B cell (primary cell): ENCODE measurements at regions not wholly inside any gene's neighbourhood (a gene's known extent, or its start where the extent isn't known, plus 50 kb on each side); places are given as distances from the start of the nearest gene placed in this dataset.

Source experiments
- ATAC-seq: fragments of 200-7000 bp; cut with Tn5 transposase; one replicate; pipeline ENCODE4 v1.10.0; 2021; ENCODE audit warnings: low read depth, mild to moderate bottlenecking, moderate number of reproducible peaks, moderate library complexity
- CTCF ChIA-PET: fragments of 350-600 bp; sonication (Branson Sonifier 250); formaldehyde crosslinking; loops from one replicate; lab custom pipeline; 2021; ENCODE audit warnings: antibody characterized with exemption, inconsistent platforms; lab: Charles Lee
- POLR2A ChIA-PET: fragments of 350-600 bp; sonication (Branson Sonifier 250); formaldehyde crosslinking; loops from one replicate; lab custom pipeline; 2021; ENCODE audit warnings: antibody characterized with exemption; lab: Charles Lee
- DNase-seq: peaks from one replicate; pipeline ENCODE4 v3.0.0; 2013
- H2AFZ ChIP-seq: 2 replicates; pipeline ENCODE4 v1.6.1; 2012; ENCODE audit warnings: mild to moderate bottlenecking, low read depth, low read length; ENCODE audit not compliant: insufficient read depth, poor library complexity, severe bottlenecking
- H3K27ac ChIP-seq, 2 donors: 1 replicate in 1 of 2; 2 replicates in 1 of 2; pipeline ENCODE4 v1.5.1; 2012 to 2013; ENCODE audit warnings: low read length in 2 of 2, mild to moderate bottlenecking in 2 of 2, moderate library complexity in 1 of 2
- H3K27me3 ChIP-seq, 4 experiments: fragments of 200-600 bp in 1 of 4; sonication (generic) in 1 of 4; replicated peaks in 1 of 4; 1 replicate in 2 of 4; 2 replicates in 2 of 4; pipeline versions ENCODE4 v1.6.1 to v1.7.0; 2013 to 2016; ENCODE audit warnings: low read length in 3 of 4, mild to moderate bottlenecking in 2 of 4, mixed read lengths in 1 of 4, moderate library complexity in 1 of 4; ENCODE audit not compliant: insufficient read depth in 4 of 4, control insufficient read depth in 3 of 4; ENCODE audit errors: control extremely low read depth in 1 of 4
- H3K36me3 ChIP-seq, 2 experiments: replicated peaks in 1 of 2; 1 replicate in 1 of 2; 2 replicates in 1 of 2; pipeline versions ENCODE4 v1.6.1 to v1.7.1; 2013; ENCODE audit warnings: low read length in 1 of 2; ENCODE audit not compliant: insufficient read depth in 2 of 2, control insufficient read depth in 1 of 2; ENCODE audit errors: control extremely low read depth in 1 of 2, extremely low read depth in 1 of 2
- H3K4me1 ChIP-seq, 2 donors: fragments of 200-600 bp in 1 of 2; sonication (generic) in 1 of 2; 1 replicate in 1 of 2; 2 replicates in 1 of 2; pipeline versions ENCODE4 v1.5.1 to v1.6.1; 2013 to 2017; ENCODE audit warnings: low read length in 2 of 2; ENCODE audit not compliant: control insufficient read depth in 2 of 2, insufficient read depth in 2 of 2
- H3K4me2 ChIP-seq: replicated peaks from 2 replicates; pipeline ENCODE3; 2012; ENCODE audit warnings: mild to moderate bottlenecking, low read depth, low read length; ENCODE audit not compliant: poor library complexity, severe bottlenecking
- H3K4me3 ChIP-seq, 5 experiments: fragments of 200-600 bp in 1 of 5; sonication (generic) in 1 of 5; 1 replicate in 3 of 5; 2 replicates in 2 of 5; pipeline versions ENCODE4 v1.5.1 to v1.7.0; 2011 to 2016; ENCODE audit warnings: low read length in 4 of 5, mild to moderate bottlenecking in 4 of 5, low read depth in 2 of 5, control low read depth in 1 of 5, moderate library complexity in 1 of 5; ENCODE audit not compliant: insufficient read depth in 1 of 5; ENCODE audit errors: control extremely low read depth in 1 of 5, extremely low read depth in 1 of 5
- H3K79me2 ChIP-seq: fragments of 200-600 bp; sonication (generic); one replicate; pipeline ENCODE4 v1.6.0; 2016; ENCODE audit warnings: low read length; ENCODE audit not compliant: control insufficient read depth, insufficient read depth
- H3K9ac ChIP-seq: fragments of 200-600 bp; sonication (generic); 2 replicates; pipeline ENCODE4 v1.6.1; 2017; ENCODE audit warnings: mild to moderate bottlenecking, low read length, moderate library complexity
- H3K9me3 ChIP-seq, 3 donors: one replicate each; pipeline versions ENCODE4 v1.6.1 to v1.7.1; 2013; ENCODE audit warnings: low read length in 2 of 3; ENCODE audit not compliant: control insufficient read depth in 2 of 3, insufficient read depth in 1 of 3; ENCODE audit errors: control extremely low read depth in 1 of 3
- H4K20me1 ChIP-seq: 2 replicates; pipeline ENCODE4 v1.6.0; 2012; ENCODE audit warnings: mild to moderate bottlenecking, low read length; ENCODE audit not compliant: insufficient read depth, control insufficient read depth, poor library complexity, severe bottlenecking
- H3K27ac Mint-ChIP-seq: one replicate; pipeline ENCODE4 v1.8.0; 2021; ENCODE audit warnings: mixed read lengths
- H3K27me3 Mint-ChIP-seq: one replicate; pipeline ENCODE4 v1.8.0; 2021; ENCODE audit warnings: mixed read lengths
- H3K4me1 Mint-ChIP-seq: one replicate; pipeline ENCODE4 v1.8.0; 2021; ENCODE audit warnings: mixed read lengths
- H3K4me3 Mint-ChIP-seq: one replicate; pipeline ENCODE4 v1.8.0; 2021; ENCODE audit warnings: mixed read lengths
- H3K9me3 Mint-ChIP-seq: one replicate; pipeline ENCODE4 v1.8.0; 2022; ENCODE audit warnings: mixed read lengths; ENCODE audit not compliant: insufficient read depth
- EZH2 ChIP-seq: IDR thresholded peaks from 2 replicates; pipeline ENCODE4 v1.6.1; 2012; ENCODE audit warnings: borderline replicate concordance, low read depth, mild to moderate bottlenecking, moderate library complexity, low read length; ENCODE audit not compliant: insufficient read depth, poor library complexity, severe bottlenecking
- WGBS: methylation state at CpG from one replicate; pipeline ENCODE4 v1.1.5; 2013; ENCODE audit warnings: missing lambda C conversion rate; ENCODE audit not compliant: insufficient coverage; 5-methylcytosine and 5-hydroxymethylcytosine counted together
- intact Hi-C: fragments of 100-400 bp; cut with micrococcal nuclease; formaldehyde crosslinking; loops from one replicate; pipeline ENCODE4 v1.10.0; 2022
- TF ChIP-seq, protein P1 (sequence below): fragments of 200-600 bp; IDR thresholded peaks from one replicate; pipeline ENCODE4 v1.8.0; 2022; ENCODE audit warnings: antibody characterized with exemption, mild to moderate bottlenecking

- Histone ChIP-seq H3K27me3 (no peaks in the 10 kb centered on the region), H2AFZ (no peak overlapping the region), H3K27ac (no peak overlapping the region), H3K4me1 (no peaks in the 10 kb centered on the region), H3K9me3 (peaks cover 0 to 2% (median 0%) of the 10 kb centered on the region in 3 donors), H3K36me3 (no peaks in the 10 kb centered on the region), H3K9ac (no peak overlapping the region), H3K4me3 (no peak overlapping the region), H3K4me2 (no peak overlapping the region), H4K20me1 (no peaks in the 10 kb centered on the region), H3K79me2 (no peaks in the 10 kb centered on the region)
- no peak for ATAC-seq
- intact Hi-C loops, result no loop called here
- no peak for TF ChIP-seq EZH2
- TF ChIP-seq, protein P1, sequence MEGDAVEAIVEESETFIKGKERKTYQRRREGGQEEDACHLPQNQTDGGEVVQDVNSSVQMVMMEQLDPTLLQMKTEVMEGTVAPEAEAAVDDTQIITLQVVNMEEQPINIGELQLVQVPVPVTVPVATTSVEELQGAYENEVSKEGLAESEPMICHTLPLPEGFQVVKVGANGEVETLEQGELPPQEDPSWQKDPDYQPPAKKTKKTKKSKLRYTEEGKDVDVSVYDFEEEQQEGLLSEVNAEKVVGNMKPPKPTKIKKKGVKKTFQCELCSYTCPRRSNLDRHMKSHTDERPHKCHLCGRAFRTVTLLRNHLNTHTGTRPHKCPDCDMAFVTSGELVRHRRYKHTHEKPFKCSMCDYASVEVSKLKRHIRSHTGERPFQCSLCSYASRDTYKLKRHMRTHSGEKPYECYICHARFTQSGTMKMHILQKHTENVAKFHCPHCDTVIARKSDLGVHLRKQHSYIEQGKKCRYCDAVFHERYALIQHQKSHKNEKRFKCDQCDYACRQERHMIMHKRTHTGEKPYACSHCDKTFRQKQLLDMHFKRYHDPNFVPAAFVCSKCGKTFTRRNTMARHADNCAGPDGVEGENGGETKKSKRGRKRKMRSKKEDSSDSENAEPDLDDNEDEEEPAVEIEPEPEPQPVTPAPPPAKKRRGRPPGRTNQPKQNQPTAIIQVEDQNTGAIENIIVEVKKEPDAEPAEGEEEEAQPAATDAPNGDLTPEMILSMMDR, result no peak
- H3K4me3 Mint-ChIP-seq, result no peak overlapping the region
- no peaks in the 10 kb centered on the region for H3K9me3 Mint-ChIP-seq
- no peaks in the 10 kb centered on the region for H3K27me3 Mint-ChIP-seq
- DNase-seq, result no peak
- H3K4me1 Mint-ChIP-seq, result no peaks in the 10 kb centered on the region
- H3K27ac Mint-ChIP-seq, result no peak overlapping the region
- ChIA-PET POLR2A (no interaction called here), CTCF (no interaction called here)
Observed at GRCh38 chr6:81144346-81144745, 608.1 kb downstream of the TENT5A start.

DNA sequence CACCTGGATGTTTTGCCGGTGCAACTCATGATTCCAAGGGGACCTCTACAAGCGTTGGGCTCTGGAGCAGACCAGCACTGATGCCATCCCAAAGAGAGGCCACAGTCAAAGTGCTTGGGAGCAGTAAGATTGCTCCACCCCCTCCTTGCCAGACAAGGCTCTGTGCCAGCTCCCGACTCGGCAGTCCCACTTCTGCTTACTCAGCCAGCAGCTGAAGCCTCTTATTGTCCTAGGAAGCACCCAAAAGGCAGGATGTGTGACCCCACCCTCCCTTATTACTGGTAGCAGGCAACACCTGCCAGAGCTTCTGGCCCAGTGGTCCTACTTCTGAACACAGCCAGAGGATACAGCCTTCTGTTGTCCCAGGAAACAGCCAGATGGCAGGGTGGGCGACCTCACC lies 614.2 kb downstream of the TENT5A start:
- Histone ChIP-seq H3K4me3 (no peak overlapping the region), H3K9me3 (peaks cover 0 to 11% (median 0%) of the 10 kb centered on the region in 3 donors), H3K4me1 (no peaks in the 10 kb centered on the region), H3K9ac (no peak overlapping the region), H3K36me3 (no peaks in the 10 kb centered on the region), H3K27ac (no peak overlapping the region), H2AFZ (no peak overlapping the region), H3K4me2 (no peak overlapping the region), H3K27me3 (no peaks in the 10 kb centered on the region), H4K20me1 (no peaks in the 10 kb centered on the region), H3K79me2 (no peaks in the 10 kb centered on the region)
- intact Hi-C loops, result no loop called here
- Mint-ChIP-seq H3K27ac (no peak overlapping the region), H3K27me3 (no peaks in the 10 kb centered on the region), H3K4me1 (no peaks in the 10 kb centered on the region), H3K4me3 (no peak overlapping the region), H3K9me3 (peaks cover 3% of the 10 kb centered on the region)
- ATAC-seq (no peak), DNase-seq (no peak)
- ChIA-PET CTCF (no interaction called here), POLR2A (no interaction called here)
- no peak for TF ChIP-seq EZH2
- TF ChIP-seq, protein P1, result no peak
- WGBS, result 89% methylated on average over 5 of the region's 5 CpGs
